MM.1S (cell line): ENCODE measurements at regions not wholly inside any gene's neighbourhood (a gene's known extent, or its start where the extent isn't known, plus 50 kb on each side); places are given as distances from the start of the nearest gene placed in this dataset.

Source experiments
- DNase-seq: peaks from one replicate; pipeline ENCODE4 v3.0.0-alpha.2; 2015
- H2AFZ ChIP-seq: fragments of 300-600 bp; sonication (generic); 2 replicates; pipeline ENCODE4 v1.6.0; 2016; ENCODE audit warnings: antibody characterized with exemption, low read length
- H3F3A ChIP-seq: fragments of 300-600 bp; sonication (generic); 2 replicates; pipeline ENCODE4 v1.6.1; 2016; ENCODE audit warnings: mild to moderate bottlenecking, antibody characterized with exemption, low read length, moderate library complexity, mixed read lengths; ENCODE audit not compliant: insufficient read depth
- H3K27ac ChIP-seq: fragments of 300-600 bp; sonication (generic); 2 replicates; pipeline ENCODE4 v1.5.1; 2016; ENCODE audit warnings: mild to moderate bottlenecking, low read length
- H3K27me3 ChIP-seq: fragments of 300-600 bp; sonication (generic); replicated peaks from 2 replicates; pipeline ENCODE4 v1.6.0; 2016; ENCODE audit warnings: low read length; ENCODE audit not compliant: insufficient read depth
- H3K36me3 ChIP-seq: fragments of 300-600 bp; sonication (generic); replicated peaks from 2 replicates; pipeline ENCODE4 v1.6.1; 2016; ENCODE audit warnings: mild to moderate bottlenecking, low read length, mixed read lengths; ENCODE audit not compliant: insufficient read depth
- H3K4me1 ChIP-seq: fragments of 300-600 bp; sonication (generic); 2 replicates; pipeline ENCODE4 v1.6.1; 2016; ENCODE audit warnings: low read length, mixed read lengths
- H3K4me2 ChIP-seq: fragments of 300-600 bp; sonication (generic); 2 replicates; pipeline ENCODE4 v1.6.0; 2016; ENCODE audit warnings: low read depth, low read length
- H3K4me3 ChIP-seq: fragments of 300-600 bp; sonication (generic); 2 replicates; pipeline ENCODE4 v1.5.1; 2016; ENCODE audit warnings: low read length, mixed read lengths
- H3K79me2 ChIP-seq: fragments of 300-600 bp; sonication (generic); 2 replicates; pipeline ENCODE4 v1.6.1; 2016; ENCODE audit warnings: mixed run types, low read length, mixed read lengths
- H3K9ac ChIP-seq: fragments of 300-600 bp; sonication (generic); 2 replicates; pipeline ENCODE4 v1.6.1; 2016; ENCODE audit warnings: low read length, mixed read lengths
- H3K9me2 ChIP-seq: fragments of 300-600 bp; sonication (generic); replicated peaks from 2 replicates; pipeline ENCODE4 v1.6.1; 2016; ENCODE audit warnings: mild to moderate bottlenecking, low read length, mixed read lengths; ENCODE audit not compliant: insufficient read depth
- H3K9me3 ChIP-seq: fragments of 300-600 bp; sonication (generic); replicated peaks from 2 replicates; pipeline ENCODE4 v1.6.1; 2016; ENCODE audit warnings: mild to moderate bottlenecking, low read length, mixed read lengths; ENCODE audit not compliant: insufficient read depth
- H4K20me1 ChIP-seq: fragments of 300-600 bp; sonication (generic); 2 replicates; pipeline ENCODE4 v1.6.1; 2016; ENCODE audit warnings: mild to moderate bottlenecking, low read length, moderate library complexity, mixed read lengths; ENCODE audit not compliant: insufficient read depth
- EZH2 ChIP-seq: fragments of 300-600 bp; sonication (generic); optimal IDR thresholded peaks from 2 replicates; pipeline ENCODE3; 2017; ENCODE audit warnings: low read depth, mild to moderate bottlenecking, antibody characterized with exemption, low read length, mixed read lengths
- EZH2phosphoT487 ChIP-seq: fragments of 300-600 bp; sonication (generic); IDR thresholded peaks from 2 replicates; pipeline ENCODE4 v1.6.1; 2018; ENCODE audit warnings: antibody characterized with exemption, low read length
- TF ChIP-seq, protein P1 (sequence below): fragments of 300-600 bp; sonication (generic); IDR thresholded peaks from 2 replicates; pipeline ENCODE4 v1.5.1; 2016; ENCODE audit warnings: antibody characterized with exemption, low read length, mixed read lengths

DNA sequence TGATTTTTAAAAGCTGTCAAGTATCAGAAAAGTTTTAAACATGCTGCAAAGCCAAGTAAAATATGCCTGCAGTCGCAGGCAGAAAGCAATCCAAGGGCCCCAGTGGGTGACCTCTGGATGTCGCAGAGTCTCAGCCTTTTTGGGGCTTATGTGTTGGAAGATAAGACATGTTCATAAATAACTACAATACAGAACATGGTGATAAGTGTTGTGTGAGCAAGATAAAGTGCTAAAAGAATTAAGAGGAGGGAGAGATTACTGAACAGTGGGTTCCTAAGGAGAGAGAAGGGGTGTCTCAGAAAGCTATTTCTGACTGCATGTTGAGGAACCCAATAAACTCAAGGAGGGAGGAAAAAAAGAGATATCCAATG lies 78.9 kb upstream of the ADRB2 start:
- H3K4me1 ChIP-seq, result peaks cover 3% of the 10 kb centered on the region; the same call in 1 of the 2 replicates
- H3K79me2 ChIP-seq, result no peaks in the 10 kb centered on the region

DNA sequence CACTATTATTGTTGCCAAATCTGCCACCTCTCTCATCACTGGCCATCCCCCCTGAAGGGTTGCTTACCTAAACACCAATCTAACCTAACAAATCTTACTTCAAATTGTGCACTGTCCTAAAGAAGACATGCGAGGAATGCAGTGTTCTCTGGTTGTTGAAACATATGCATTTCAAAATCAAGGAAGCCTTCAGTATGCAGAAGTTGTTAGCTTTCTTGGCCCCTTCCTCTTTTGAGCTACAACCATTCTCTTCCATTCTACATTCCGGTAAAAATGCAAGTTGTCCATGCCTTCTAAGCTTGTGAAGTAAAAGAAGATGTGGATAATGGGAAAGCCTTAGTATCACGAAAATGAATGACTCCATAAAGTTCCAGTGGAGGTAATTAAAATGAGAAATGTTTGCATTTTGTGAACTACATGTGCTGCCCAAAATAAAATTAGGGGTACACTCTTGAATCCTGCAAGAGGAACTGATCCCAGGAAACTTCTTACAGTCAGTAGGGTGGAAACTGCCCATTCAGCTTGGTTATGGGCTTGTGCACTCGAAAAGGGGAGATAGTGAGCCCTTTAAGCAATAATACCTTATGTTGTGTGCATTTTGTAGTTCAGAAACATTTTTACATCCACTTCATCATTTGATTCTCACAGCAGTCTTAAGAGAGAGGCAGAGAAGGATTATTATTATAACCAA lies 77.6 kb upstream of the ADRB2 start:
- DNase-seq, result no peak
- Histone ChIP-seq H3K4me3 (no peak overlapping the region), H3K36me3 (no peaks in the 10 kb centered on the region), H3K79me2 (no peaks in the 10 kb centered on the region), H3K4me1 (peaks cover 3% of the 10 kb centered on the region; the same call in 1 of the 2 replicates), H3K4me2 (no peak overlapping the region), H3K27me3 (no peaks in the 10 kb centered on the region), H3K27ac (no peak overlapping the region), H3K9me3 (no peaks in the 10 kb centered on the region), H3K9ac (no peak overlapping the region), H3K9me2 (no peaks in the 10 kb centered on the region), H4K20me1 (no peaks in the 10 kb centered on the region), H3F3A (no peaks in the 10 kb centered on the region), H2AFZ (no peak overlapping the region)
- TF ChIP-seq EZH2 (no peak), EZH2phosphoT487 (no peak)
- TF ChIP-seq, protein P1, sequence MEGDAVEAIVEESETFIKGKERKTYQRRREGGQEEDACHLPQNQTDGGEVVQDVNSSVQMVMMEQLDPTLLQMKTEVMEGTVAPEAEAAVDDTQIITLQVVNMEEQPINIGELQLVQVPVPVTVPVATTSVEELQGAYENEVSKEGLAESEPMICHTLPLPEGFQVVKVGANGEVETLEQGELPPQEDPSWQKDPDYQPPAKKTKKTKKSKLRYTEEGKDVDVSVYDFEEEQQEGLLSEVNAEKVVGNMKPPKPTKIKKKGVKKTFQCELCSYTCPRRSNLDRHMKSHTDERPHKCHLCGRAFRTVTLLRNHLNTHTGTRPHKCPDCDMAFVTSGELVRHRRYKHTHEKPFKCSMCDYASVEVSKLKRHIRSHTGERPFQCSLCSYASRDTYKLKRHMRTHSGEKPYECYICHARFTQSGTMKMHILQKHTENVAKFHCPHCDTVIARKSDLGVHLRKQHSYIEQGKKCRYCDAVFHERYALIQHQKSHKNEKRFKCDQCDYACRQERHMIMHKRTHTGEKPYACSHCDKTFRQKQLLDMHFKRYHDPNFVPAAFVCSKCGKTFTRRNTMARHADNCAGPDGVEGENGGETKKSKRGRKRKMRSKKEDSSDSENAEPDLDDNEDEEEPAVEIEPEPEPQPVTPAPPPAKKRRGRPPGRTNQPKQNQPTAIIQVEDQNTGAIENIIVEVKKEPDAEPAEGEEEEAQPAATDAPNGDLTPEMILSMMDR, result no peak

More for the DNA sequence above, 78.9 kb upstream of the ADRB2 start:
- Histone ChIP-seq H3K9me2 (no peaks in the 10 kb centered on the region), H3K4me3 (no peak overlapping the region), H3K27ac (no peak overlapping the region), H3K27me3 (no peaks in the 10 kb centered on the region), H3K9ac (no peak overlapping the region), H2AFZ (no peak overlapping the region), H3K36me3 (no peaks in the 10 kb centered on the region), H3F3A (no peaks in the 10 kb centered on the region), H3K9me3 (no peaks in the 10 kb centered on the region), H3K4me2 (no peak overlapping the region), H4K20me1 (no peaks in the 10 kb centered on the region)
- no peak for DNase-seq
- TF ChIP-seq EZH2phosphoT487 (no peak), EZH2 (no peak)
- TF ChIP-seq, protein P1, result no peak

DNA sequence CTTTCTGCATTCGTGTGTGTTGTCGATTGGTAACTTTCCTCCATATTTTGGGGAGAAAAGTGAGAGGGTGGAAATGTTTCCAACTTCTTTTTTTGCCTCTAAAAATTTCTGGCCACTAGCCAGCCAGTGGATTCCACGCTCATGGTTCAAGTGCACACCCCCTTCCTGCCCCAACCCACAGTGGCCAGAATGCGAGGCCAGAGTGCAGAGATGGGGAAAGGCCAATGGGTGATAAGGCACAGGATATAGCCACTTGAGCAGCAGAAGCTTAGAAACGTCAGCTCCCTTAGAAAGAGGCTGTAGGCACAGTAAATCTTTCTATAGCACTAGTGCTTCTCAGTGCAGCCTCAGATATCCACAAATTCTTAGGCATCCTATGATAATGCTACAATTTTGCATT lies 75.8 kb upstream of the ADRB2 start:
- H3K4me1 ChIP-seq, result peaks cover 3% of the 10 kb centered on the region; the same call in 1 of the 2 replicates
- DNase-seq, result no peak
- no peaks in the 10 kb centered on the region for H3K9me2 ChIP-seq
- H3K27ac ChIP-seq, result no peak overlapping the region
- no peaks in the 10 kb centered on the region for H3K79me2 ChIP-seq
- H3K4me3 ChIP-seq, result no peak overlapping the region
- no peak overlapping the region for H2AFZ ChIP-seq
- H3K27me3 ChIP-seq, result no peaks in the 10 kb centered on the region
- H3K4me2 ChIP-seq, result no peak overlapping the region
- H4K20me1 ChIP-seq, result no peaks in the 10 kb centered on the region
- TF ChIP-seq EZH2phosphoT487 (no peak), EZH2 (no peak)
- TF ChIP-seq, protein P1, result no peak
- H3K9ac ChIP-seq, result no peak overlapping the region
- no peaks in the 10 kb centered on the region for H3F3A ChIP-seq
- H3K9me3 ChIP-seq, result no peaks in the 10 kb centered on the region
- H3K36me3 ChIP-seq, result no peaks in the 10 kb centered on the region
